Activated naive CD4-positive, alpha-beta T cell treated with anti-CD3 and anti-CD28 coated beads, Interleukin-2, amount 50 U/mL, for 24 hours (primary cell): ENCODE measurements at regions not wholly inside any gene's neighbourhood (a gene's known extent, or its start where the extent isn't known, plus 50 kb on each side); places are given as distances from the start of the nearest gene placed in this dataset.

Experiments
- H3K27ac Mint-ChIP-seq: one replicate; pipeline ENCODE4 v1.8.0; 2021; ENCODE audit warnings: mild to moderate bottlenecking, mixed read lengths
- H3K27me3 Mint-ChIP-seq: one replicate; pipeline ENCODE4 v1.8.0; 2021; ENCODE audit warnings: mixed read lengths
- H3K36me3 Mint-ChIP-seq: one replicate; pipeline ENCODE4 v1.8.0; 2021; ENCODE audit warnings: mixed read lengths
- H3K4me1 Mint-ChIP-seq: one replicate; pipeline ENCODE4 v1.8.0; 2021; ENCODE audit warnings: mixed read lengths
- H3K4me3 Mint-ChIP-seq: one replicate; pipeline ENCODE4 v1.8.0; 2021; ENCODE audit warnings: mild to moderate bottlenecking, mixed read lengths
- H3K9me3 Mint-ChIP-seq: one replicate; pipeline ENCODE4 v1.8.0; 2021; ENCODE audit warnings: mixed read lengths

- no peaks in the 10 kb centered on the region for H3K9me3 Mint-ChIP-seq
- H3K36me3 Mint-ChIP-seq, result no peaks in the 10 kb centered on the region
- H3K4me3 Mint-ChIP-seq, result no peak overlapping the region
- H3K4me1 Mint-ChIP-seq, result peaks cover 5% of the 10 kb centered on the region
- no peak overlapping the region for H3K27ac Mint-ChIP-seq
- peaks cover 5% of the 10 kb centered on the region for H3K27me3 Mint-ChIP-seq
These were observed 194.2 kb upstream of the PKDCC start for GRCh38 chr2:41853427-41854191.

GRCh38 chr2:41854227-41854626, 193.6 kb upstream of the PKDCC start:
- no peaks in the 10 kb centered on the region for H3K9me3 Mint-ChIP-seq
- peaks cover 5% of the 10 kb centered on the region for H3K27me3 Mint-ChIP-seq
- H3K4me3 Mint-ChIP-seq, result no peak overlapping the region
- H3K4me1 Mint-ChIP-seq, result peaks cover 5% of the 10 kb centered on the region
- H3K36me3 Mint-ChIP-seq, result no peaks in the 10 kb centered on the region
- no peak overlapping the region for H3K27ac Mint-ChIP-seq

GRCh38 chr2:41856946-41857345, 190.9 kb upstream of the PKDCC start:
- Mint-ChIP-seq H3K27ac (no peak overlapping the region), H3K27me3 (peaks cover 4% of the 10 kb centered on the region), H3K36me3 (no peaks in the 10 kb centered on the region), H3K9me3 (no peaks in the 10 kb centered on the region), H3K4me3 (no peak overlapping the region), H3K4me1 (peaks cover 5% of the 10 kb centered on the region)

- H3K4me3 Mint-ChIP-seq, result no peak overlapping the region
- peaks cover 5% of the 10 kb centered on the region for H3K27me3 Mint-ChIP-seq
- H3K9me3 Mint-ChIP-seq, result no peaks in the 10 kb centered on the region
- H3K27ac Mint-ChIP-seq, result no peak overlapping the region
- no peaks in the 10 kb centered on the region for H3K36me3 Mint-ChIP-seq
- H3K4me1 Mint-ChIP-seq, result no peaks in the 10 kb centered on the region
These were observed 188.0 kb upstream of the PKDCC start for GRCh38 chr2:41859615-41860514.

GRCh38 chr2:41863062-41863461, 184.8 kb upstream of the PKDCC start:
- Mint-ChIP-seq H3K4me3 (no peak overlapping the region), H3K27ac (no peak overlapping the region), H3K27me3 (peaks cover 5% of the 10 kb centered on the region), H3K9me3 (no peaks in the 10 kb centered on the region), H3K4me1 (no peaks in the 10 kb centered on the region), H3K36me3 (no peaks in the 10 kb centered on the region)

GRCh38 chr2:41865263-41865662, 182.6 kb upstream of the PKDCC start:
- Mint-ChIP-seq H3K4me1 (no peaks in the 10 kb centered on the region), H3K27me3 (peaks cover 1% of the 10 kb centered on the region), H3K4me3 (no peak overlapping the region), H3K9me3 (no peaks in the 10 kb centered on the region), H3K27ac (no peak overlapping the region), H3K36me3 (no peaks in the 10 kb centered on the region)

GRCh38 chr2:41867553-41867952, 180.3 kb upstream of the PKDCC start:
- no peaks in the 10 kb centered on the region for H3K9me3 Mint-ChIP-seq
- no peak overlapping the region for H3K27ac Mint-ChIP-seq
- no peaks in the 10 kb centered on the region for H3K36me3 Mint-ChIP-seq
- peaks cover 1% of the 10 kb centered on the region for H3K27me3 Mint-ChIP-seq
- no peaks in the 10 kb centered on the region for H3K4me1 Mint-ChIP-seq
- H3K4me3 Mint-ChIP-seq, result no peak overlapping the region

- Mint-ChIP-seq H3K36me3 (no peaks in the 10 kb centered on the region), H3K9me3 (no peaks in the 10 kb centered on the region), H3K4me1 (no peaks in the 10 kb centered on the region), H3K27ac (no peak overlapping the region), H3K27me3 (no peaks in the 10 kb centered on the region), H3K4me3 (no peak overlapping the region)
These were observed 178.1 kb upstream of the PKDCC start for GRCh38 chr2:41869542-41870264.

- Mint-ChIP-seq H3K4me1 (no peaks in the 10 kb centered on the region), H3K36me3 (no peaks in the 10 kb centered on the region), H3K27me3 (no peaks in the 10 kb centered on the region), H3K27ac (no peak overlapping the region), H3K4me3 (no peak overlapping the region), H3K9me3 (no peaks in the 10 kb centered on the region)
These were observed 177.6 kb upstream of the PKDCC start for GRCh38 chr2:41870265-41870585.

GRCh38 chr2:41871080-41871479, 176.7 kb upstream of the PKDCC start:
- Mint-ChIP-seq H3K27ac (no peak overlapping the region), H3K4me3 (no peak overlapping the region), H3K27me3 (no peaks in the 10 kb centered on the region), H3K4me1 (no peaks in the 10 kb centered on the region), H3K9me3 (no peaks in the 10 kb centered on the region), H3K36me3 (no peaks in the 10 kb centered on the region)

- Mint-ChIP-seq H3K27me3 (no peaks in the 10 kb centered on the region), H3K9me3 (no peaks in the 10 kb centered on the region), H3K27ac (no peak overlapping the region), H3K36me3 (no peaks in the 10 kb centered on the region), H3K4me3 (no peak overlapping the region), H3K4me1 (no peaks in the 10 kb centered on the region)
These were observed 175.2 kb upstream of the PKDCC start for GRCh38 chr2:41872646-41873045.

GRCh38 chr2:41873102-41874031, 174.5 kb upstream of the PKDCC start:
- H3K36me3 Mint-ChIP-seq, result no peaks in the 10 kb centered on the region
- no peaks in the 10 kb centered on the region for H3K9me3 Mint-ChIP-seq
- no peaks in the 10 kb centered on the region for H3K4me1 Mint-ChIP-seq
- H3K4me3 Mint-ChIP-seq, result no peak overlapping the region
- H3K27ac Mint-ChIP-seq, result no peak overlapping the region
- H3K27me3 Mint-ChIP-seq, result no peaks in the 10 kb centered on the region

- H3K9me3 Mint-ChIP-seq, result no peaks in the 10 kb centered on the region
- H3K27ac Mint-ChIP-seq, result no peak overlapping the region
- no peaks in the 10 kb centered on the region for H3K4me1 Mint-ChIP-seq
- no peaks in the 10 kb centered on the region for H3K36me3 Mint-ChIP-seq
- H3K4me3 Mint-ChIP-seq, result no peak overlapping the region
- H3K27me3 Mint-ChIP-seq, result peaks cover 8% of the 10 kb centered on the region
These were observed 170.6 kb upstream of the PKDCC start for GRCh38 chr2:41877114-41877678.

GRCh38 chr2:41878056-41878455, 169.8 kb upstream of the PKDCC start:
- H3K27ac Mint-ChIP-seq, result no peak overlapping the region
- H3K36me3 Mint-ChIP-seq, result no peaks in the 10 kb centered on the region
- H3K4me3 Mint-ChIP-seq, result no peak overlapping the region
- no peaks in the 10 kb centered on the region for H3K4me1 Mint-ChIP-seq
- H3K27me3 Mint-ChIP-seq, result peaks cover 8% of the 10 kb centered on the region
- no peaks in the 10 kb centered on the region for H3K9me3 Mint-ChIP-seq
